ENCODE measurements at regions not wholly inside any gene's neighbourhood (a gene's known extent, or its start where the extent isn't known, plus 50 kb on each side); places are given as distances from the start of the nearest gene placed in this dataset.

DNA sequence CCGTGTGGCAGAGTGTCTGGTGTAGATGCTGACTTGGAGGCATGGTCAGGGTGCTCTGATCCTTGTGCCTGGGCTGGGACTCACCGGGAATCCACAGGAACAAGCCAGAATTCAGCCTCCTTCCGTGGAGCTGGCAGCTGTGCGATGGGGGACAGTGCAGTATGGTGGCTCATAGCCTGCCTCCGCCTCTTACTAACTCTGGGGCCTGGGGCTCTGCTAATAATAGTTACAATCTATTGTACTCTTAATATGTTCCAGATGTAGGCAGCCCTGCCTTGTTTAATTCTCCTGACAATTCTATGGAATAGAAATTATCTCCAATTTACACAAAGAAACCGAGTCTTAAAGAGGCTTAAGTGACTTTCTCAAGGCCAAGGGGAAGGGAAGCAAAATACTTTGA is 77.6 kb downstream of the PCDH1 start:
- no peak overlapping the region for H3K4me3 ChIP-seq (ENCODE audit: low read depth, low read length)
- POLR2A ChIA-PET, result no interaction called here
- CTCF ChIA-PET, result no interaction called here
- TF ChIP-seq, protein P1, sequence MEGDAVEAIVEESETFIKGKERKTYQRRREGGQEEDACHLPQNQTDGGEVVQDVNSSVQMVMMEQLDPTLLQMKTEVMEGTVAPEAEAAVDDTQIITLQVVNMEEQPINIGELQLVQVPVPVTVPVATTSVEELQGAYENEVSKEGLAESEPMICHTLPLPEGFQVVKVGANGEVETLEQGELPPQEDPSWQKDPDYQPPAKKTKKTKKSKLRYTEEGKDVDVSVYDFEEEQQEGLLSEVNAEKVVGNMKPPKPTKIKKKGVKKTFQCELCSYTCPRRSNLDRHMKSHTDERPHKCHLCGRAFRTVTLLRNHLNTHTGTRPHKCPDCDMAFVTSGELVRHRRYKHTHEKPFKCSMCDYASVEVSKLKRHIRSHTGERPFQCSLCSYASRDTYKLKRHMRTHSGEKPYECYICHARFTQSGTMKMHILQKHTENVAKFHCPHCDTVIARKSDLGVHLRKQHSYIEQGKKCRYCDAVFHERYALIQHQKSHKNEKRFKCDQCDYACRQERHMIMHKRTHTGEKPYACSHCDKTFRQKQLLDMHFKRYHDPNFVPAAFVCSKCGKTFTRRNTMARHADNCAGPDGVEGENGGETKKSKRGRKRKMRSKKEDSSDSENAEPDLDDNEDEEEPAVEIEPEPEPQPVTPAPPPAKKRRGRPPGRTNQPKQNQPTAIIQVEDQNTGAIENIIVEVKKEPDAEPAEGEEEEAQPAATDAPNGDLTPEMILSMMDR (IDR thresholded peaks at IDR 0.05; ENCODE audit: insufficient read depth, low read length, missing control alignments), result no peak
- DNase-seq (ENCODE audit: low read depth, low spot score), result no peak

DNA sequence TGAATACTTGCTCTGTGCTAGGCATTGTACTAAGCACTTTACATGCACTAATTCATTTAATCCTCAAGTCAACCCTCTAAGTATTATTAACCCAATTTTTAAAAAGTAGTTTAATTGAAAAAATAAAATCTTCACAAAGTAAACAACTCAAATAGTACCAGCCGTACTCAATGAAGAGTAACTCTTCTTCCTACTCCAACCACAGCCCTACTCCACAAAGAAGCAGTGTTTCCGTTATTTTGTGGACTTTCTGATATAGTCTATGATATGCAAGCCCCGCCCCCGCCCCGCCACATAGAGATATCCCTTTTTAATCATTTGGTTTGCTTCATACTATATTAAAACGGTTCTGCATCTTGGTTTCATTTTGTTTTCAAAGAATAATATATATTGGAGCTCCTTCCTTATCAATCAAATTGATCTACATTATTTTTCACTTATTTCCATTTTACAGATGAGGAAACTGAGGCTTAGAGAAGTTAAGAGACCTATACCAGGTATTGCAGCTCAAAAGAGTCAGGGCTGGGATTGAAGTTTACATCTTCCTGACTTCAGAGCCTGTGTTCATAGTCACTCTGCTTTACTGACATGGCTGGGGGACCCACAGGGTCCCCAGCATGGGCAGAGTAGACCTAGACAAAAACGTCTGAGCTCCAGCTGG is 78.6 kb downstream of the PCDH1 start:
- TF ChIP-seq, protein P1 (IDR thresholded peaks at IDR 0.05; ENCODE audit: insufficient read depth, low read length, missing control alignments), result no peak
- no peak for DNase-seq (ENCODE audit: low read depth, low spot score)
- CTCF ChIA-PET, result interaction anchor here (0.7 to 1.8 kb wide), 4 partner anchors 12 to 87 kb away, joined by 3 to 7 read pairs (median 3); no protein-coding TSS in a partner anchor
- H3K4me3 ChIP-seq (ENCODE audit: low read depth, low read length), result no peak overlapping the region
- POLR2A ChIA-PET, result no interaction called here

DNA sequence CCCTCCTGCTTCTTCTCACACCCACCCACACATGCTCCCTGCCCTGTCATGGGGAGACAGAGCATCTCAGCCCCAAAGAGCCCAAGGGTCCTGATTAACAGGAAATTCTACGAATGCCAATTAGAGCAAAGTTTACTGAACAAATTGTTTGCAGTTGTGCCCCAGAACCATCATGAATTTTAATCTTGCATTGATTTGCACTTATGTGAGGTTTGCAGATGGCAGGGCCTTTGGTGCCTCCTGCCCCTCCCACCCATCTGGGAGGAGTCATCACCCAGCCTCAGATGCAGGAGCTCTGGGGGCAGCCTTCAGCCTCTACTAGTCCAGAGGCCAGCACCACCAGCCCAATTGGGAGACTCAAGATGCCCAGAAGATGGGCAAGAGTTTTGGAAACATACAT is 80.8 kb downstream of the PCDH1 start:
- CTCF ChIA-PET, result interaction anchor here (1.4 kb wide), 1 partner anchor 82 kb away, joined by 3 read pairs; no protein-coding TSS in a partner anchor
- H3K4me3 ChIP-seq (ENCODE audit: low read depth, low read length), result no peak overlapping the region
- DNase-seq (ENCODE audit: low read depth, low spot score), result no peak
- POLR2A ChIA-PET, result no interaction called here
- TF ChIP-seq, protein P1 (IDR thresholded peaks at IDR 0.05; ENCODE audit: insufficient read depth, low read length, missing control alignments), result no peak

DNA sequence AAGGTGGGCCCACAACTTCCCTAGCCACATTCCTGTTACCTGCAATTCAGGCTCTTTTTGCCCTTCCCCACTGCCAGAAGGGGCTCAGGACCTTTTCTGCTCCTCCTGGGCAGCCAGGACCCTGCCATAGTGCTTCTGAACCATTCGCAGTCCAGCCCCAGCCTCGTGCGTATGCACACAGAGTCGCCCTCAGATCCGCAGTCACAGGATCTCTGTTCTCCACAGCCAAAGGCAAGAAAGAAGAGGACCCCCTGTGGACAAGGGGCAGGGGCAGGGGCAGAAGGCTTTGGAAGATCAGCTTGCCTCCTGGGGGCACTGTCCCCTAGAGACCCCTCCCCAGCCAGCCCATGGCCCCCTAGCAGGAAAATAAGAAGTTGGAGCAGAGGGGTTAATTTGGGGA is 82.8 kb downstream of the PCDH1 start:
- DNase-seq (ENCODE audit: low read depth, low spot score), result no peak
- no peak overlapping the region for H3K4me3 ChIP-seq (ENCODE audit: low read depth, low read length)
- CTCF ChIA-PET, result no interaction called here
- POLR2A ChIA-PET, result no interaction called here
- TF ChIP-seq, protein P1 (IDR thresholded peaks at IDR 0.05; ENCODE audit: insufficient read depth, low read length, missing control alignments), result no peak

DNA sequence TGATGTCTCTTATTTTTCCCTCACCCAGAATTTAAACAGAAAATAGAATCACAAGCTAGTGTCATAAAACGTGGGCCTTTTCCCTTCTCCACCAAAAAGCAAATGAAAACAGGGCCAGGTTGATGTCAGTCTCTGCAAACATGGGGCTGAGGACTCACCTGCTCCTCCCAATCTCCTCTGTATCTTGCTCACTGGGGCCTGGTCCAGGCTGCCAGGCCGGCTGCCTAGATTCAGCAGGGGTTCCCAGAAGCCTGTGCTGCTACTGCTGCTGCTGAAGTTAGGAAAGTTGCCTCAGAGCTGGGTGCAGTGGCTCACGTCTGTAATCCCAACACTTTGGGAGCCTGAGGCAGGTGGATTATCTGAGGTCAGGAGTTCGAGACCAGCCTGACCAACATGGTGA is 84.3 kb downstream of the PCDH1 start:
- POLR2A ChIA-PET, result no interaction called here
- CTCF ChIA-PET, result interaction anchor here (1.2 kb wide), 2 partner anchors 21 to 86 kb away, joined by 3 to 4 read pairs; no protein-coding TSS in a partner anchor
- no peak overlapping the region for H3K4me3 ChIP-seq (ENCODE audit: low read depth, low read length)
- TF ChIP-seq, protein P1 (IDR thresholded peaks at IDR 0.05; ENCODE audit: insufficient read depth, low read length, missing control alignments), result no peak
- no peak for DNase-seq (ENCODE audit: low read depth, low spot score)

DNA sequence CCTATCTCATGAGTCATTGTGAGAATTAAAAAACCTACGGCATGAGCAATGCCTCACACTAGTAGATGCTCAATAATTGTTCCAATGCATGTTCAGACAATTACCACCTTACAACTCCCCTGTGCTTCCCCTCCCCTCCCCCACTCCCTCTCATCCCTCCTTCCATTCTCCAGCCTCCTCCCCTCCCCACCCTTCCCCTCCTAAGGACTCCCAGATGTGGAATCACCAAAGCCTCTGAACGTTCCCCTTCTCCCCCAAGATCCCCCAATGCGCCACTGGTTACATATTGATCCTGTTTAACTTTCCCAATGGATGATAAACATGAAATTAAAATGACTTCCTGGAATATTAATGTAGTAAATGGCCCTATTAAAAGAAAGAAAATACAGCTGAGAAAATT is 84.8 kb downstream of the PCDH1 start:
- POLR2A ChIA-PET, result no interaction called here
- CTCF ChIA-PET, result interaction anchor here (1.2 kb wide), 1 partner anchor 86 kb away, joined by 4 read pairs; no protein-coding TSS in a partner anchor
- no peak for DNase-seq (ENCODE audit: low read depth, low spot score)
- no peak overlapping the region for H3K4me3 ChIP-seq (ENCODE audit: low read depth, low read length)
- TF ChIP-seq, protein P1 (IDR thresholded peaks at IDR 0.05; ENCODE audit: insufficient read depth, low read length, missing control alignments), result no peak

Measured in AG04449 (cell line).